ENCODE measurements at regions not wholly inside any gene's neighbourhood (a gene's known extent, or its start where the extent isn't known, plus 50 kb on each side); places are given as distances from the start of the nearest gene placed in this dataset.

GRCh38 chr9:80928697-80929096 is 760.6 kb downstream of the TLE1 start:
- Histone ChIP-seq H3K27ac (ENCODE audit: extremely low read depth, low read depth, low read length) (no peak overlapping the region), H4K20me1 (replicated peaks; ENCODE audit: control insufficient read depth, insufficient read depth, low read length) (no peaks in the 10 kb centered on the region), H3K4me1 (replicated peaks in 1 of 2; ENCODE audit: control insufficient read depth in 2 of 2, insufficient read depth in 2 of 2, low read length in 2 of 2) (no peaks in the 10 kb centered on the region), H3K9ac (ENCODE audit: insufficient read depth in 1 of 2, low read depth in 2 of 2, low read length in 2 of 2) (no peak overlapping the region), H3K9me3 (replicated peaks; ENCODE audit: control insufficient read depth, insufficient read depth, low read depth, low read length) (no peaks in the 10 kb centered on the region), H3K4me3 (no peak overlapping the region), H2AFZ (ENCODE audit: low read depth, low read length) (no peak overlapping the region), H3K27me3 (ENCODE audit: control insufficient read depth in 2 of 2, insufficient read depth in 2 of 2, low read length in 2 of 2) (no peaks in the 10 kb centered on the region), H3K36me3 (ENCODE audit: control insufficient read depth, insufficient read depth, low read length) (no peaks in the 10 kb centered on the region), H3K79me2 (ENCODE audit: control insufficient read depth, insufficient read depth, low read length) (no peaks in the 10 kb centered on the region), H3K9me1 (ENCODE audit: control insufficient read depth, insufficient read depth, low read length) (no peaks in the 10 kb centered on the region), H3K4me2 (ENCODE audit: insufficient read depth, low read length) (no peak overlapping the region)
- no peak for FAIRE-seq
- CTCF ChIA-PET (ENCODE audit: low intra/inter-chr PET ratio), result no interaction called here
- intact Hi-C loops (cut with micrococcal nuclease) (no loop called here), in situ Hi-C loops (cut with MboI) (no loop called here)
- TF ChIP-seq ARHGAP35 (IDR thresholded peaks at IDR 0.05; ENCODE audit: partially characterized antibody), result no peak
- no peak for TF ChIP-seq POLR2B (IDR thresholded peaks at IDR 0.05; ENCODE audit: low read depth, partially characterized antibody)
- no peak for TF ChIP-seq KLF13 (tag; IDR thresholded peaks at IDR 0.05; ENCODE audit: borderline replicate concordance, low read depth)
- no peak for TF ChIP-seq HDAC6 (IDR thresholded peaks at IDR 0.05; ENCODE audit: low read depth, low read length)
- no peak for TF ChIP-seq ZNF124 (CRISPR knock-in tag; IDR thresholded peaks at IDR 0.05)
- TF ChIP-seq ZNF282 (CRISPR knock-in tag; IDR thresholded peaks at IDR 0.05), result no peak
- no peak for TF ChIP-seq ZSCAN32 (CRISPR knock-in tag; IDR thresholded peaks at IDR 0.05)
- TF ChIP-seq FIP1L1 (IDR thresholded peaks at IDR 0.05; ENCODE audit: low read depth, low read length, poor library complexity, severe bottlenecking), result no peak
- no peak for TF ChIP-seq NR4A1 (CRISPR knock-in tag; IDR thresholded peaks at IDR 0.05)
- TF ChIP-seq NR4A1 (tag; IDR thresholded peaks at IDR 0.05), result no peak
- no peak for TF ChIP-seq ZNF316 (IDR thresholded peaks at IDR 0.05)
- no peak for TF ChIP-seq CREB3 (tag; conservative IDR thresholded peaks at IDR 0.05; ENCODE audit: low read depth)
- TF ChIP-seq ZNF318 (IDR thresholded peaks at IDR 0.05; ENCODE audit: borderline replicate concordance in 1 of 2, low read depth in 1 of 2), result no peak
- no TSS peak for BruUV-seq (replicated peaks)
- POLR2A ChIA-PET, result no interaction called here
- no peak for ATAC-seq
- DNase-seq (ENCODE audit: extremely low read depth in 1 of 4, low spot score in 3 of 4), result no peak
